ENCODE measurements at regions not wholly inside any gene's neighbourhood (a gene's known extent, or its start where the extent isn't known, plus 50 kb on each side); places are given as distances from the start of the nearest gene placed in this dataset.
A peak's percentile ranks its signal among the peaks of the same experiment; 100 is the strongest.

DNA sequence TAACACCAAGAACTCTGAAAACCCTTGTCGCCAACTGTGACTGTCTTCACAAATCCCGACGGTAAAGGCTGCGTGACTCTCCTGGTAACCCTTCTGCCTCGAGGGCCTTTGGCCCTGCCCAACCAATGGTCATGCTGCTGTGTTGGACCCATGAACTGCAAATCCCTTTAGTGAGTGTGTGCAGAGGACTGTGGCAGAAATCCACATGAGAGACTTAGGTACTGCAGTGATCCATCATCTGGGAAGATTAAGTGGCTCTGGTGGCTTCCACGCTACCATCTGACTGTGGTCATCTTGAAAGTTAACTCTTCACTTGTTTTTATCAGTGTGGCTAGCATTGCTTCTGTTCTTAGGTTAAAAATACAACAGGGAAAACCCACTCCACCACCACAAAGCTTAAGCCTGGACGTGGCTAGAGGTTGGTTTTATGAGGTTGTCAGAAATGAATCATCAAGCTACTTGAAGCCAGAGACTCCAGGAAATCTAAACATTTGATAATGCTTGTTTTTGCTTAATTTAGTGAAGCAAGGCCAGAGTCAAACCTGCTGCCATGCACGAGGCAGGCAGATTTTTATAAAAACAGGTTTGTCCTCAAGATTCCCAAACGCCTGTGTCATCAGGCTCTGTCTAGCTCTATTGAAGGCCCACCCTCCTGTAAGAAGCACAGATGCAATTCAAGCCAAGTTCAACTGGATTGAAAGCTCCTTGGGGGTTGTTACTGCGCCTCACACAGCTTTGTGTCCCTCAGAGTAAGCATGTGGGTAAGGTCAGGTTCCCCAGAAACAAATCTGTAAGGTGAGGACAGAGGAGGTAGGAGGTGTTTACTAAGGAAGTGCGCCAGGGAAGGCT, 52.7 kb upstream of the ERCC6L2 start:
- H2AFZ ChIP-seq = no peak overlapping the region
- TF ChIP-seq EZH2phosphoT487 (IDR thresholded peaks at IDR 0.05; ENCODE audit: low read depth, severe bottlenecking, unreplicated experiment) = no peak
- TF ChIP-seq, protein P1, sequence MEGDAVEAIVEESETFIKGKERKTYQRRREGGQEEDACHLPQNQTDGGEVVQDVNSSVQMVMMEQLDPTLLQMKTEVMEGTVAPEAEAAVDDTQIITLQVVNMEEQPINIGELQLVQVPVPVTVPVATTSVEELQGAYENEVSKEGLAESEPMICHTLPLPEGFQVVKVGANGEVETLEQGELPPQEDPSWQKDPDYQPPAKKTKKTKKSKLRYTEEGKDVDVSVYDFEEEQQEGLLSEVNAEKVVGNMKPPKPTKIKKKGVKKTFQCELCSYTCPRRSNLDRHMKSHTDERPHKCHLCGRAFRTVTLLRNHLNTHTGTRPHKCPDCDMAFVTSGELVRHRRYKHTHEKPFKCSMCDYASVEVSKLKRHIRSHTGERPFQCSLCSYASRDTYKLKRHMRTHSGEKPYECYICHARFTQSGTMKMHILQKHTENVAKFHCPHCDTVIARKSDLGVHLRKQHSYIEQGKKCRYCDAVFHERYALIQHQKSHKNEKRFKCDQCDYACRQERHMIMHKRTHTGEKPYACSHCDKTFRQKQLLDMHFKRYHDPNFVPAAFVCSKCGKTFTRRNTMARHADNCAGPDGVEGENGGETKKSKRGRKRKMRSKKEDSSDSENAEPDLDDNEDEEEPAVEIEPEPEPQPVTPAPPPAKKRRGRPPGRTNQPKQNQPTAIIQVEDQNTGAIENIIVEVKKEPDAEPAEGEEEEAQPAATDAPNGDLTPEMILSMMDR (IDR thresholded peaks at IDR 0.05; ENCODE audit: poor library complexity) = no peak
- no peak for TF ChIP-seq EZH2 (IDR thresholded peaks at IDR 0.05; ENCODE audit: borderline replicate concordance)
- H3K27ac ChIP-seq = peak overlapping the region; percentile 75
- H3K36me3 ChIP-seq (replicated peaks; ENCODE audit: insufficient read depth, low read depth) = no peaks in the 10 kb centered on the region
- no peaks in the 10 kb centered on the region for H3K27me3 ChIP-seq
- peaks cover 22% of the 10 kb centered on the region for H3K4me1 ChIP-seq (ENCODE audit: insufficient read depth)
- no peaks in the 10 kb centered on the region for H3K9me3 ChIP-seq (ENCODE audit: low read depth)
- WGBS (ENCODE audit: low lambda C conversion rate, missing lambda C conversion rate) = 48% methylated on average over 11 of the region's 11 CpGs
- H3K4me3 ChIP-seq = no peak overlapping the region
- H3K9me2 ChIP-seq (replicated peaks; ENCODE audit: insufficient read depth) = no peaks in the 10 kb centered on the region
- H3K79me2 ChIP-seq = peaks cover 2% of the 10 kb centered on the region
- peak overlapping the region; percentile 39 for H3K4me2 ChIP-seq
- DNase-seq (ENCODE audit: low spot score) = peak; percentile 54
- no peaks in the 10 kb centered on the region for H4K20me1 ChIP-seq (ENCODE audit: insufficient read depth, poor library complexity, severe bottlenecking)

DNA sequence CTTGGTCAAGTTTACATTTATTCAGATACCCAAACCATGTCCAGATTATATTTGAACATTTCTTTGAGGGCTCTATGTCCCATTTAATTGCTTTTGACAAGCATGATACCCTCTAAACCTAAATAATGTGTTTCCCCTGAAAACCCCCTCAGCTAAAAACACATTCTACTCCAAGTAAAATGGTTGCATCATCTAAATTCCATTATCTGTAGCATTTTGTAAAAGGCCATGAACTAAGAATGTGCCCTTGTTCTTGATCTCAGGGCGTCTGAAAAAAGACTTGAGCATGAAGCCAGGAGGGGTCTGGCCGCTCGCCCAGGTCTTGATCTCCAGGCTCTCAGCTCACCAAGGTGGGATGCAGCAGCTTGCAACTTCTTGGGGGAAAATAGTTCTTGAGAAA, 53.5 kb upstream of the ERCC6L2 start:
- DNase-seq (ENCODE audit: low spot score) = no peak
- TF ChIP-seq, protein P1 (IDR thresholded peaks at IDR 0.05; ENCODE audit: poor library complexity) = no peak
- TF ChIP-seq EZH2phosphoT487 (IDR thresholded peaks at IDR 0.05; ENCODE audit: low read depth, severe bottlenecking, unreplicated experiment) (no peak), EZH2 (IDR thresholded peaks at IDR 0.05; ENCODE audit: borderline replicate concordance) (no peak)
- Histone ChIP-seq H3K27ac (peak overlapping the region; percentile 75), H3K79me2 (peaks cover 2% of the 10 kb centered on the region), H3K4me3 (no peak overlapping the region), H3K4me1 (ENCODE audit: insufficient read depth) (peaks cover 22% of the 10 kb centered on the region), H2AFZ (no peak overlapping the region), H3K36me3 (replicated peaks; ENCODE audit: insufficient read depth, low read depth) (no peaks in the 10 kb centered on the region), H3K4me2 (peak overlapping the region; percentile 39), H3K9me2 (replicated peaks; ENCODE audit: insufficient read depth) (no peaks in the 10 kb centered on the region), H3K27me3 (no peaks in the 10 kb centered on the region), H4K20me1 (ENCODE audit: insufficient read depth, poor library complexity, severe bottlenecking) (no peaks in the 10 kb centered on the region), H3K9me3 (ENCODE audit: low read depth) (no peaks in the 10 kb centered on the region)
- 52% methylated on average over 3 of the region's 3 CpGs for WGBS (ENCODE audit: low lambda C conversion rate, missing lambda C conversion rate)

DNA sequence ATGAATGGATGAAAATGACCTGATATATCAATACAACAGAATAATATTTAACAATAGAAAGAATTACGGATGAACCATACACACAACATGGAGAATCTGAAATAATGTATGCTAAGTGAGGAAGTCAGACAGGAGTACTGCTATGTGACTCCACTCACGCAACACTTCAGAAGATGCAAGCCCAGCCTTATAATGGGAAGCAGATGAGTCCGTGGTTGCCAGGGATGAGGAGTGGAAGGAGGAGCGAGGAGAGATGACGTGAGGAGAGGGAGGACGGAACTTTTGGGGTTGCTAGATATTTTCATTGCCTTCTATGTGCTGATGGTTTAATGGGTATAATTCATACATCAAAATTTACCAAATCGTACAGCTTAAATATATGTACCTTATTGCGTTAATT, 55.4 kb upstream of the ERCC6L2 start:
- Histone ChIP-seq H3K4me2 (no peak overlapping the region), H4K20me1 (ENCODE audit: insufficient read depth, poor library complexity, severe bottlenecking) (no peaks in the 10 kb centered on the region), H3K79me2 (peaks cover 2% of the 10 kb centered on the region), H3K9me2 (replicated peaks; ENCODE audit: insufficient read depth) (no peaks in the 10 kb centered on the region), H3K9me3 (ENCODE audit: low read depth) (no peaks in the 10 kb centered on the region), H3K4me3 (no peak overlapping the region), H2AFZ (no peak overlapping the region), H3K4me1 (ENCODE audit: insufficient read depth) (peaks cover 22% of the 10 kb centered on the region), H3K36me3 (replicated peaks; ENCODE audit: insufficient read depth, low read depth) (no peaks in the 10 kb centered on the region), H3K27me3 (no peaks in the 10 kb centered on the region), H3K27ac (no peak overlapping the region)
- TF ChIP-seq, protein P1 (IDR thresholded peaks at IDR 0.05; ENCODE audit: poor library complexity) = no peak
- TF ChIP-seq EZH2phosphoT487 (IDR thresholded peaks at IDR 0.05; ENCODE audit: low read depth, severe bottlenecking, unreplicated experiment) (no peak), EZH2 (IDR thresholded peaks at IDR 0.05; ENCODE audit: borderline replicate concordance) (no peak)
- DNase-seq (ENCODE audit: low spot score) = no peak
- WGBS (ENCODE audit: low lambda C conversion rate, missing lambda C conversion rate) = 79% methylated on average over 8 of the region's 8 CpGs
